ENCODE measurements at regions not wholly inside any gene's neighbourhood (a gene's known extent, or its start where the extent isn't known, plus 50 kb on each side); places are given as distances from the start of the nearest gene placed in this dataset.

DNA sequence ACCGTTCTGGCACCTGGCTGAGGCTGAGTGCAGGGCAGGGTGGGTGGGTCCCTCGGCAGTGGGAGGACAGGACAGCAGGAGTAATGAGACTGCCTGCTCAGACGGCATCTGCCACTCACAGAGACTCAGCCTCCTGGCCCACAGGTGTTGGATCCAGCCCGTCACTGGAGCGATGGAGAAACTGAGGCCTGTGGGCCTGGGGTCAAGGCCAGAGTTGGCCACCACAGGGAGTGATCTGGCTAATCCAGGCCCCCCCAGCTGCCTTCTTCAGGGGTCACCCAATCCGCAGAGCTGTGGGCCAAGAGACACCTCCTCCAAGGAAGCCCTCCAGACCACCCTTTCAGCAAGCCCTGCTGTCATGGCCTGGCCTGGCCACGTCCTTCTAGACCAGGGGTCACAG, 103.7 kb upstream of the VSTM2B start:
- H3K9me3 ChIP-seq: no peaks in the 10 kb centered on the region
- FAIRE-seq (no peak), DNase-seq (no peak), ATAC-seq (no peak)
- H3K27me3 ChIP-seq: no peaks in the 10 kb centered on the region
- intact Hi-C loops (cut with DNase I): no loop called here
- no peak for TF ChIP-seq CTCF (IDR thresholded peaks at IDR 0.05)
- 37 to 56% methylated on average over 7 of the region's 7 CpGs for WGBS, 2 donors
- H3K4me1 ChIP-seq: no peaks in the 10 kb centered on the region
- no peaks in the 10 kb centered on the region for H3K36me3 ChIP-seq
- H3K4me3 ChIP-seq: no peak overlapping the region
- H3K27ac ChIP-seq: no peak overlapping the region

GRCh38 chr19:29422486-29423085, 103.2 kb upstream of the VSTM2B start:
- no peak for FAIRE-seq
- Histone ChIP-seq H3K27me3 (no peaks in the 10 kb centered on the region), H3K4me3 (no peak overlapping the region), H3K4me1 (no peaks in the 10 kb centered on the region), H3K36me3 (no peaks in the 10 kb centered on the region), H3K9me3 (no peaks in the 10 kb centered on the region), H3K27ac (no peak overlapping the region)
- no peak for DNase-seq
- 43 to 52% methylated on average over 5 of the region's 5 CpGs for WGBS, 2 donors
- intact Hi-C loops (cut with DNase I): no loop called here
- no peak for TF ChIP-seq CTCF (IDR thresholded peaks at IDR 0.05)
- ATAC-seq: no peak

GRCh38 chr19:29428071-29428470, 97.7 kb upstream of the VSTM2B start:
- ATAC-seq: no peak
- H3K27me3 ChIP-seq: no peaks in the 10 kb centered on the region
- no peak for TF ChIP-seq CTCF (IDR thresholded peaks at IDR 0.05)
- FAIRE-seq: no peak
- intact Hi-C loops (cut with DNase I): no loop called here
- no peaks in the 10 kb centered on the region for H3K36me3 ChIP-seq
- 34 to 37% methylated on average over 7 of the region's 7 CpGs for WGBS, 2 donors
- no peak overlapping the region for H3K27ac ChIP-seq
- DNase-seq: no peak
- H3K4me1 ChIP-seq: no peaks in the 10 kb centered on the region
- no peak overlapping the region for H3K4me3 ChIP-seq
- H3K9me3 ChIP-seq: no peaks in the 10 kb centered on the region

- DNase-seq: peak in 1 of 6 donors; percentile 24
- intact Hi-C loops (cut with DNase I): no loop called here
- 56 to 70% methylated on average over 9 of the region's 9 CpGs for WGBS, 2 donors
- Histone ChIP-seq H3K9me3 (no peaks in the 10 kb centered on the region), H3K4me1 (no peaks in the 10 kb centered on the region), H3K36me3 (no peaks in the 10 kb centered on the region), H3K4me3 (no peak overlapping the region), H3K27ac (no peak overlapping the region), H3K27me3 (no peaks in the 10 kb centered on the region)
- no peak for FAIRE-seq
- TF ChIP-seq CTCF (IDR thresholded peaks at IDR 0.05): no peak
- no peak for ATAC-seq
These were observed 96.8 kb upstream of the VSTM2B start for GRCh38 chr19:29429021-29429420.

DNA sequence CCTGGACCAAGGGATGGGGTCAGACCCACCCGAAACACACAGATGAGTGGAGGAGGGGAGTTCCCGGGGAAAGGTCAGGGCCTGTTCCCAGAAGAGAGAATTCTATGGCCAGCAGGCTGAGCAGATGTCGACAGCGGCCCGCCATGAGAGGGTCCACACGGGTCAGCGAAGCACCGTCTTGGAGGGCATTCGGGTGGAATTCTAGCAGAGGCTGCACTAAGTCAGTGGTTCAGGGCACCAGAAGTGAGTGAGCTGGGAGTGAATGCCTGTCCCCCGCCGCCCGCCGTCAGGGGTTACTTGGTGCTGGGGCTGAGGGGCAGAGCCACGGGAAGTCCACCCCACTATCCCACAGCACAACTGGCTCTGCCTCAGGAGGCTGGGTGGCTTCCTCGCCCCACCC, 96.2 kb upstream of the VSTM2B start:
- no peak overlapping the region for H3K27ac ChIP-seq
- H3K27me3 ChIP-seq: no peaks in the 10 kb centered on the region
- no peak for DNase-seq
- WGBS, 2 donors: 69 to 75% methylated on average over 13 to 15 of the region's 15 CpGs
- no peak for ATAC-seq
- intact Hi-C loops (cut with DNase I): no loop called here
- TF ChIP-seq CTCF (IDR thresholded peaks at IDR 0.05): no peak
- FAIRE-seq: no peak
- H3K9me3 ChIP-seq: no peaks in the 10 kb centered on the region
- H3K4me3 ChIP-seq: no peak overlapping the region
- no peaks in the 10 kb centered on the region for H3K4me1 ChIP-seq
- H3K36me3 ChIP-seq: no peaks in the 10 kb centered on the region

All from pancreas (tissue), 10 donors.